Breast epithelium (tissue), 4 donors: ENCODE measurements at regions not wholly inside any gene's neighbourhood (a gene's known extent, or its start where the extent isn't known, plus 50 kb on each side); places are given as distances from the start of the nearest gene placed in this dataset.

Source experiments
- DNase-seq, 2 donors: peaks; one replicate each; pipeline ENCODE4 v3.0.0-alpha.2; 2019; ENCODE audit warnings: low spot score in 2 of 2
- H3K27ac ChIP-seq, 2 donors: fragments of 200-600 bp; sonication (generic) in 1 of 2; one replicate each; pipeline ENCODE4 v1.5.1; 2016 to 2019; ENCODE audit warnings: mild to moderate bottlenecking in 1 of 2
- H3K27me3 ChIP-seq, 2 donors: fragments of 200-600 bp; sonication (generic) in 1 of 2; one replicate each; pipeline versions ENCODE4 v1.5.1 to v1.6.0; 2017 to 2019; ENCODE audit warnings: control low read depth in 1 of 2, mild to moderate bottlenecking in 1 of 2
- H3K36me3 ChIP-seq: fragments of 200-600 bp; one replicate; pipeline ENCODE4 v1.5.1; 2019
- H3K4me1 ChIP-seq, 2 donors: fragments of 200-600 bp; sonication (generic); one replicate each; pipeline ENCODE4 v1.5.1; 2016 to 2019; ENCODE audit warnings: control low read depth in 1 of 2
- H3K4me3 ChIP-seq, 3 donors: fragments of 200-600 bp; sonication (generic); 1 replicate in 2 of 3; 2 replicates in 1 of 3; pipeline ENCODE4 v1.5.1; 2016 to 2019; ENCODE audit warnings: mild to moderate bottlenecking in 3 of 3, moderate library complexity in 2 of 3
- H3K9me3 ChIP-seq, 2 donors: fragments of 200-600 bp; sonication (generic) in 1 of 2; one replicate each; pipeline ENCODE4 v1.5.1; 2016 to 2019; ENCODE audit warnings: control low read depth in 1 of 2
- CTCF ChIP-seq, 3 donors: fragments of 450-650 bp; IDR thresholded peaks; one replicate each; pipeline ENCODE4 v1.5.1; 2016 to 2017; ENCODE audit warnings: antibody characterized with exemption in 3 of 3, mild to moderate bottlenecking in 3 of 3, moderate library complexity in 3 of 3
- POLR2A ChIP-seq: fragments of 450-650 bp; IDR thresholded peaks from one replicate; pipeline ENCODE4 v1.6.1; 2016; ENCODE audit warnings: antibody characterized with exemption, mild to moderate bottlenecking, moderate library complexity
- POLR2AphosphoS5 ChIP-seq, 3 donors: sonication (generic); formaldehyde crosslinking; IDR thresholded peaks; one replicate each; pipeline ENCODE4 v1.6.1; 2017; ENCODE audit warnings: antibody characterized with exemption in 3 of 3
- intact Hi-C: fragments of 100-400 bp; cut with DNase I; formaldehyde crosslinking; loops from one replicate; pipeline ENCODE4 v1.15.1; 2023; ENCODE audit warnings: low total_unique reads

- Histone ChIP-seq H3K27me3 (peaks cover 0 to 3% of the 10 kb centered on the region in 2 donors), H3K4me3 (no peak overlapping the region), H3K36me3 (no peaks in the 10 kb centered on the region), H3K27ac (no peak overlapping the region), H3K4me1 (peaks cover 0 to 4% of the 10 kb centered on the region in 2 donors), H3K9me3 (no peaks in the 10 kb centered on the region)
- TF ChIP-seq POLR2A = no peak
- no peak for TF ChIP-seq CTCF (IDR thresholded peaks at IDR 0.05)
- no peak for DNase-seq
- intact Hi-C loops = no loop called here
Measured at GRCh38 chr22:22062306-22062793, 79.8 kb upstream of the TOP3B start.

DNA sequence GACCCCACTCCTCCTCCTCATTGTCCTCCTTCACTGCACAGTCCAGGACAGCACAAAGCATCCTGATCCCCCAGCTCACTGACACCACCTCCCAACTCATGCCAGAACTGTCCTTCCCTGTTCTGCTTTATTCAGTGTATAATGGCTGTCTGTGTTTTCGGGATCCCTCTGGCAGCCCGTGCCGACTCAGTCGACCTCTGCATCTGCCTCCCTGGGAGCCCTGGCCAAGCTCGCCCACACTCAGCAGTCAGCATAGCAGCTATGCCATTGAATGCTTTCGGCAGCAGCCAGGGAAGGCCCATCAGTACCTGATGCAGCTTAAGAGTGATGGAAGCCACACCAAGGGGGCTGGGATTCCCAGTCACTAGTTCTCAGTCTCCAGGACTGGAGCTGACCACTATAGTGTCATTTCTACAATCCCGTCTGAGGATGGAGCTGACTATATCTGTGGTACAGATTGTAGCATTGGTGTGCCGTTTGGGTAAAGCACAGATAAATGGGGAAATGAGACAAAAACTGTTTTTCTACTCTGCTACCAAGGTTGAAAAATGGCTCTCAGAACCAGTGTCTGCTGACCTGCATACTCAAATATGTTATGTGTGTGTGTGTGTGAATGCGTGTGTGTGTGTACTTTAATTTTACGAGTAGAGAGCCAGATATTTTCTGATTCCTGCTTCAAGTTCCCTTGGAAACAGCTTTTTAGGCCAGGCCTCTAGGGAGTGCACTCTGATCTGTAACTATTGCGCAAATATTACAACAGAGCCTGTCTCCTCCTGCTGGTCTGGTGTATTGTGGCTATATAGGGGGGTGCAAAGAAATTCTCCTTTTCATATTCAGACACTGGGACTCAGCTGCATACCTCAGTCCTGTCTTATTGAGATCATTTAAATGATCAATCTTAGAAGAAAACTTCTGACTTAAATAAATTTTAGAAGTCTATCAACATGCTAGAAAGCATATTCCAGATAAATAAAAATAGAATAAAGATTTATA is 78.8 kb upstream of the TOP3B start:
- intact Hi-C loops = no loop called here

GRCh38 chr22:22060200-22061084 is 77.9 kb upstream of the TOP3B start:
- intact Hi-C loops = no loop called here
- peak overlapping the region; percentile 52 to 95 for H3K27ac ChIP-seq
- DNase-seq = no peak

More for the DNA sequence above, 78.8 kb upstream of the TOP3B start:
- peaks cover 0 to 4% of the 10 kb centered on the region in 2 donors for H3K4me1 ChIP-seq
- H3K9me3 ChIP-seq = no peaks in the 10 kb centered on the region
- peak overlapping the region in 1 of 3 donors; percentile 19 for H3K4me3 ChIP-seq
- TF ChIP-seq POLR2A (no peak), POLR2AphosphoS5 (IDR thresholded peaks at IDR 0.05) (no peak), CTCF (IDR thresholded peaks at IDR 0.05) (peak in 1 of 3 donors; percentile 24)
- H3K36me3 ChIP-seq = no peaks in the 10 kb centered on the region
- DNase-seq = no peak
- H3K27ac ChIP-seq = peak overlapping the region; percentile 52 to 95
- peaks cover 0 to 6% of the 10 kb centered on the region in 2 donors for H3K27me3 ChIP-seq

DNA sequence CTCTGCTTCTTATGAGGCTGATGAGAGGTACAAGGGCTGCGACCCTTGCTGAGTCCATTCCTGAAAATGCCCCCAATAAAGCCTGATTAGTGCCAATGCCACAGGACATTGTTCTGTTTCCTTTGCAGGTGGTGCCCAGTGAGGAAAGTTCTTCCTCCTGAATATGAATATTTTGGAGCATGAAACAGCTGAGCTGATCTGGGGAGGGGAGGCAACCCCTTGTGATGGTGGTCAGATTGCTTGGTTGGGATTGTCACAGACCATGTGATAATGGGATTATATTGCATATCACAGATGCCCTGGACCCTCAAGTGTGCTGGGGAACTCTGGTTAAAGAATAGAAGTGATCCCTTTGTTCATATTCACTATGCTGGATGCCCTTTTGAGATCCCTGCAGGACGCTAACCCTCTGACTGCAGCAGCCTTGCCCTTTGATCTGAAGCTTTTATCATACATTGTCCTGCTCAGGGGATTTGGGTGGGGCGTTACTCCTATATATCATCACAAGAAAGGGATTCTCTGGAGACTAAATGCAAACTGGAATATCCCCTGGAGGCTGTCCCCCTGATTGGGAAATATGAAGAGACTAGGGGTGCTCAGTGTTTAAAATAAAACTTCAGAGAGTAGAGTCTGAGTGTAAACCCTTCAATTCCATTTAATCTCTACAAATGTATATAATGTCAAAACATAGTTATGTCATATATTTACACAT is 76.9 kb upstream of the TOP3B start:
- Histone ChIP-seq H3K27me3 (peaks cover 0 to 6% of the 10 kb centered on the region in 2 donors), H3K9me3 (no peaks in the 10 kb centered on the region), H3K27ac (no peak overlapping the region), H3K36me3 (no peaks in the 10 kb centered on the region), H3K4me3 (no peak overlapping the region), H3K4me1 (peaks cover 0 to 4% of the 10 kb centered on the region in 2 donors)
- no peak for DNase-seq
- intact Hi-C loops = no loop called here
- TF ChIP-seq POLR2AphosphoS5 (IDR thresholded peaks at IDR 0.05) (no peak), CTCF (IDR thresholded peaks at IDR 0.05) (no peak), POLR2A (no peak)

More at GRCh38 chr22:22060200-22061084, 77.9 kb upstream of the TOP3B start:
- Histone ChIP-seq H3K27me3 (peaks cover 0 to 6% of the 10 kb centered on the region in 2 donors), H3K9me3 (no peaks in the 10 kb centered on the region), H3K36me3 (no peaks in the 10 kb centered on the region), H3K4me3 (peak overlapping the region in 1 of 3 donors; percentile 19), H3K4me1 (peaks cover 0 to 4% of the 10 kb centered on the region in 2 donors)
- no peak for TF ChIP-seq POLR2A
- peak in 1 of 3 donors; percentile 33 for TF ChIP-seq CTCF (IDR thresholded peaks at IDR 0.05)
